HepG2 (cell line): ENCODE measurements at regions not wholly inside any gene's neighbourhood (a gene's known extent, or its start where the extent isn't known, plus 50 kb on each side); places are given as distances from the start of the nearest gene placed in this dataset.

ENCODE experiments used
- ATAC-seq: fragments of 200-7000 bp; cut with Tn5 transposase; 3 replicates; pipeline ENCODE4 v1.9.1; 2020; ENCODE audit warnings: mild to moderate bottlenecking, moderate library complexity
- BruUV-seq: library from RNA; stranded (reverse); fragments of 400-500 nt; replicated peaks from 2 replicates; lab custom pipeline; 2021; lab: Mats Ljungman, UMichigan
- CTCF ChIA-PET: fragments of 300-600 bp; formaldehyde crosslinking; extraction: SDS; loops from one replicate; lab custom pipeline; 2021; ENCODE audit warnings: low total read pairs, inconsistent platforms, low intra/inter-chr PET ratio; lab: Yijun Ruan, JAX
- POLR2A ChIA-PET: fragments of 350-600 bp; sonication (Branson Sonifier 250); formaldehyde crosslinking; loops from one replicate; lab custom pipeline; 2020; ENCODE audit warnings: antibody characterized with exemption, inconsistent platforms; lab: Yijun Ruan, JAX
- DNase-seq: peaks from one replicate; pipeline ENCODE4 v3.0.0-alpha.2; 2015; ENCODE audit warnings: low spot score
- FAIRE-seq: peaks from 3 replicates; lab custom pipeline; 2011; peaks lifted over from hg19 to GRCh38; lab: Jason Lieb, UNC
- H2AFZ ChIP-seq: one replicate; pipeline ENCODE4 v1.6.1; 2011; ENCODE audit warnings: low read length, inconsistent platforms
- H3K27ac ChIP-seq: fragments of 300-600 bp; 3 replicates; pipeline ENCODE4 v1.8.0; 2011; ENCODE audit warnings: mixed run types, mild to moderate bottlenecking, mixed read lengths, low read length, inconsistent platforms; ENCODE audit not compliant: insufficient read depth; ENCODE audit errors: extremely low read length
- H3K27me3 ChIP-seq, 2 experiments: fragments of 200-600 bp in 1 of 2; 2 replicates in 1 of 2; 3 replicates in 1 of 2; pipeline versions ENCODE4 v1.6.0 to v1.8.0; 2011; ENCODE audit warnings: low read length in 2 of 2, mild to moderate bottlenecking in 2 of 2, moderate library complexity in 2 of 2, inconsistent platforms in 1 of 2; ENCODE audit not compliant: insufficient read depth in 2 of 2, control insufficient read depth in 1 of 2
- H3K36me3 ChIP-seq, 2 experiments: fragments of 200-600 bp in 1 of 2; replicated peaks in 1 of 2; 2 replicates in 1 of 2; 3 replicates in 1 of 2; pipeline versions ENCODE4 v1.5.1 to v1.8.0; 2011; ENCODE audit warnings: low read length in 2 of 2, inconsistent platforms in 1 of 2; ENCODE audit not compliant: insufficient read depth in 2 of 2, control insufficient read depth in 1 of 2
- H3K4me1 ChIP-seq: 2 replicates; pipeline ENCODE4 v1.5.1; 2012; ENCODE audit warnings: low read length, inconsistent platforms; ENCODE audit not compliant: insufficient read depth
- H3K4me2 ChIP-seq: 2 replicates; pipeline ENCODE4 v1.6.0; 2011; ENCODE audit warnings: low read depth, low read length, inconsistent platforms
- H3K4me3 ChIP-seq, 3 experiments: fragments of 200-600 bp in 1 of 3; sonication (generic), shearing (Covaris generic) in 1 of 3; replicated peaks in 1 of 3; 2 replicates each; pipeline ENCODE4 v1.5.1; 2011 to 2016; ENCODE audit warnings: low read length in 3 of 3, inconsistent platforms in 2 of 3, low read depth in 2 of 3, mild to moderate bottlenecking in 2 of 3, control low read depth in 1 of 3, mixed read lengths in 1 of 3; ENCODE audit not compliant: insufficient read depth in 1 of 3
- H3K79me2 ChIP-seq: one replicate; pipeline ENCODE4 v1.6.1; 2011; ENCODE audit warnings: low read length, inconsistent platforms; ENCODE audit not compliant: insufficient read depth
- H3K9ac ChIP-seq: 2 replicates; pipeline ENCODE4 v1.6.0; 2011; ENCODE audit warnings: mild to moderate bottlenecking, low read depth, low read length, inconsistent platforms; ENCODE audit not compliant: insufficient read depth
- H3K9me3 ChIP-seq: 2 replicates; pipeline ENCODE4 v1.5.1; 2012; ENCODE audit warnings: mild to moderate bottlenecking, low read length
- H4K20me1 ChIP-seq: 2 replicates; pipeline ENCODE4 v1.6.0; 2011; ENCODE audit warnings: inconsistent platforms, mild to moderate bottlenecking, low read length, moderate library complexity; ENCODE audit not compliant: insufficient read depth
- ATRX ChIP-seq: sonication (generic); formaldehyde crosslinking; IDR thresholded peaks from 2 replicates; pipeline ENCODE4 v1.4.0; 2020; ENCODE audit warnings: missing genetic modification reagents, borderline replicate concordance
- FOXO1 ChIP-seq: sonication (generic); formaldehyde crosslinking; IDR thresholded peaks from 2 replicates; pipeline ENCODE4 v1.4.0; 2020; ENCODE audit warnings: missing genetic modification reagents
- GLI4 ChIP-seq: sonication (generic); formaldehyde crosslinking; IDR thresholded peaks from 2 replicates; pipeline ENCODE4 v1.5.1; 2020; ENCODE audit warnings: missing genetic modification reagents, mild to moderate bottlenecking, moderate library complexity, borderline replicate concordance
- KIAA2018 ChIP-seq: sonication (generic); formaldehyde crosslinking; IDR thresholded peaks from 2 replicates; pipeline ENCODE4 v1.5.0; 2020; ENCODE audit warnings: mild to moderate bottlenecking, missing genetic modification reagents, borderline replicate concordance
- MAFK ChIP-seq, 2 experiments: IDR thresholded peaks in 1 of 2; conservative IDR thresholded peaks in 1 of 2; 2 replicates each; pipeline ENCODE4 v1.6.1; 2011; ENCODE audit warnings: improper control_type of control experiment in 2 of 2, low read length in 2 of 2
- PTBP1 ChIP-seq: fragments of 200-400 bp; formaldehyde crosslinking; IDR thresholded peaks from 2 replicates; pipeline ENCODE4 v1.6.1; 2018; ENCODE audit warnings: low read length, low read depth; ENCODE audit not compliant: poor library complexity, severe bottlenecking
- SAP130 ChIP-seq: IDR thresholded peaks from 2 replicates; pipeline ENCODE4 v1.6.1; 2016; ENCODE audit warnings: low read depth
- TARDBP ChIP-seq: sonication (generic); formaldehyde crosslinking; IDR thresholded peaks from 2 replicates; pipeline ENCODE4 v1.8.0; 2022; ENCODE audit warnings: mild to moderate bottlenecking, missing genetic modification reagents
- ZNF224 ChIP-seq: sonication (generic); formaldehyde crosslinking; IDR thresholded peaks from 2 replicates; pipeline ENCODE4 v1.5.0; 2020; ENCODE audit warnings: mild to moderate bottlenecking, missing genetic modification reagents
- ZNF678 ChIP-seq: sonication (generic); formaldehyde crosslinking; IDR thresholded peaks from 2 replicates; pipeline ENCODE4 v1.4.0; 2020; ENCODE audit warnings: mild to moderate bottlenecking, missing genetic modification reagents
- ZNF766 ChIP-seq: sonication (generic); formaldehyde crosslinking; IDR thresholded peaks from 2 replicates; pipeline ENCODE4 v1.5.0; 2020; ENCODE audit warnings: missing genetic modification reagents, borderline replicate concordance
- ZNF768 ChIP-seq: sonication (generic); formaldehyde crosslinking; IDR thresholded peaks from 2 replicates; pipeline ENCODE4 v1.4.0; 2020; ENCODE audit warnings: missing genetic modification reagents
- WGBS: methylation state at CpG from one replicate; pipeline ENCODE4 v1.1.6; 2017; ENCODE audit warnings: low lambda C conversion rate; 5-methylcytosine and 5-hydroxymethylcytosine counted together
- in situ Hi-C: cut with HindIII; loops from 2 replicates; pipeline ENCODE4 v1.10.0; 2017; ENCODE audit warnings: low pct_unique_long_range_greater_than_20kb; ENCODE audit not compliant: extremely low pct_ligation_motif_present
- intact Hi-C: fragments of 100-400 bp; cut with micrococcal nuclease; formaldehyde crosslinking; loops from one replicate; pipeline ENCODE4 v1.10.0; 2022; ENCODE audit not compliant: unreplicated experiment

GRCh38 chr1:34353409-34353808 is 176.7 kb downstream of the C1orf94 start:
- H3K4me3 ChIP-seq, result no peak overlapping the region
- TF ChIP-seq GLI4 (CRISPR knock-in tag) (no peak), MAFK (conservative IDR thresholded peaks at IDR 0.05 in 1 of 2, IDR thresholded peaks at IDR 0.05 in 1 of 2; ENCODE audit: low read length in 2 of 2) (peak in 1 of 2 experiments; percentile 61; a peak in 1 of 4 replicates), TARDBP (CRISPR knock-in tag) (no peak)
- no peaks in the 10 kb centered on the region for H3K27me3 ChIP-seq
- no peak overlapping the region for H3K27ac ChIP-seq
- intact Hi-C loops, result no loop called here
- H3K4me1 ChIP-seq, result no peaks in the 10 kb centered on the region
- no peaks in the 10 kb centered on the region for H3K79me2 ChIP-seq
- DNase-seq (no peak), ATAC-seq (no peak), FAIRE-seq (no peak)
- POLR2A ChIA-PET, result no interaction called here
- no peak overlapping the region for H3K4me2 ChIP-seq
- CTCF ChIA-PET, result no interaction called here
- H3K36me3 ChIP-seq, result no peaks in the 10 kb centered on the region
- no peak overlapping the region for H3K9ac ChIP-seq
- H3K9me3 ChIP-seq, result no peaks in the 10 kb centered on the region
- WGBS, result 1% methylated on average over 2 of the region's 2 CpGs
- no peak overlapping the region for H2AFZ ChIP-seq
- no TSS peak for BruUV-seq
- in situ Hi-C loops, result no loop called here
- no peaks in the 10 kb centered on the region for H4K20me1 ChIP-seq

- ChIA-PET CTCF (no interaction called here), POLR2A (no interaction called here)
- H3K79me2 ChIP-seq, result no peaks in the 10 kb centered on the region
- H2AFZ ChIP-seq, result no peak overlapping the region
- BruUV-seq, result no TSS peak
- intact Hi-C loops, result no loop called here
- no peak overlapping the region for H3K4me2 ChIP-seq
- DNase-seq (no peak), ATAC-seq (no peak), FAIRE-seq (no peak)
- no peaks in the 10 kb centered on the region for H4K20me1 ChIP-seq
- no peak overlapping the region for H3K27ac ChIP-seq
- WGBS, result 0% methylated on average over 2 of the region's 2 CpGs
- no peaks in the 10 kb centered on the region for H3K36me3 ChIP-seq
- in situ Hi-C loops, result no loop called here
- H3K4me3 ChIP-seq, result no peak overlapping the region
- no peak overlapping the region for H3K9ac ChIP-seq
- TF ChIP-seq PTBP1 (no peak), ATRX (CRISPR knock-in tag) (no peak), ZNF766 (CRISPR knock-in tag) (no peak), ZNF678 (CRISPR knock-in tag) (no peak), SAP130 (no peak), ZNF224 (CRISPR knock-in tag) (no peak), ZNF768 (no peak), KIAA2018 (CRISPR knock-in tag) (no peak), FOXO1 (CRISPR knock-in tag) (no peak)
- no peaks in the 10 kb centered on the region for H3K9me3 ChIP-seq
- no peaks in the 10 kb centered on the region for H3K4me1 ChIP-seq
- no peaks in the 10 kb centered on the region for H3K27me3 ChIP-seq
Measured at GRCh38 chr1:34354367-34354766, 177.7 kb downstream of the C1orf94 start.
